Breast epithelium (tissue), 4 donors: ENCODE measurements at regions not wholly inside any gene's neighbourhood (a gene's known extent, or its start where the extent isn't known, plus 50 kb on each side); places are given as distances from the start of the nearest gene placed in this dataset.

Experiments
- DNase-seq, 2 donors: peaks; one replicate each; pipeline ENCODE4 v3.0.0-alpha.2; 2019; ENCODE audit warnings: low spot score in 2 of 2
- H3K27ac ChIP-seq, 2 donors: fragments of 200-600 bp; sonication (generic) in 1 of 2; one replicate each; pipeline ENCODE4 v1.5.1; 2016 to 2019; ENCODE audit warnings: mild to moderate bottlenecking in 1 of 2
- H3K27me3 ChIP-seq, 2 donors: fragments of 200-600 bp; sonication (generic) in 1 of 2; one replicate each; pipeline versions ENCODE4 v1.5.1 to v1.6.0; 2017 to 2019; ENCODE audit warnings: control low read depth in 1 of 2, mild to moderate bottlenecking in 1 of 2
- H3K36me3 ChIP-seq: fragments of 200-600 bp; one replicate; pipeline ENCODE4 v1.5.1; 2019
- H3K4me1 ChIP-seq, 2 donors: fragments of 200-600 bp; sonication (generic); one replicate each; pipeline ENCODE4 v1.5.1; 2016 to 2019; ENCODE audit warnings: control low read depth in 1 of 2
- H3K4me3 ChIP-seq, 3 donors: fragments of 200-600 bp; sonication (generic); 1 replicate in 2 of 3; 2 replicates in 1 of 3; pipeline ENCODE4 v1.5.1; 2016 to 2019; ENCODE audit warnings: mild to moderate bottlenecking in 3 of 3, moderate library complexity in 2 of 3
- H3K9me3 ChIP-seq, 2 donors: fragments of 200-600 bp; sonication (generic) in 1 of 2; one replicate each; pipeline ENCODE4 v1.5.1; 2016 to 2019; ENCODE audit warnings: control low read depth in 1 of 2
- POLR2A ChIP-seq: fragments of 450-650 bp; IDR thresholded peaks from one replicate; pipeline ENCODE4 v1.6.1; 2016; ENCODE audit warnings: antibody characterized with exemption, mild to moderate bottlenecking, moderate library complexity
- POLR2AphosphoS5 ChIP-seq, 3 donors: sonication (generic); formaldehyde crosslinking; IDR thresholded peaks; one replicate each; pipeline ENCODE4 v1.6.1; 2017; ENCODE audit warnings: antibody characterized with exemption in 3 of 3
- intact Hi-C: fragments of 100-400 bp; cut with DNase I; formaldehyde crosslinking; loops from one replicate; pipeline ENCODE4 v1.15.1; 2023; ENCODE audit warnings: low total_unique reads
- TF ChIP-seq, protein P1 (sequence below), 3 donors: fragments of 450-650 bp; IDR thresholded peaks; one replicate each; pipeline ENCODE4 v1.5.1; 2016 to 2017; ENCODE audit warnings: antibody characterized with exemption in 3 of 3, mild to moderate bottlenecking in 3 of 3, moderate library complexity in 3 of 3

DNA sequence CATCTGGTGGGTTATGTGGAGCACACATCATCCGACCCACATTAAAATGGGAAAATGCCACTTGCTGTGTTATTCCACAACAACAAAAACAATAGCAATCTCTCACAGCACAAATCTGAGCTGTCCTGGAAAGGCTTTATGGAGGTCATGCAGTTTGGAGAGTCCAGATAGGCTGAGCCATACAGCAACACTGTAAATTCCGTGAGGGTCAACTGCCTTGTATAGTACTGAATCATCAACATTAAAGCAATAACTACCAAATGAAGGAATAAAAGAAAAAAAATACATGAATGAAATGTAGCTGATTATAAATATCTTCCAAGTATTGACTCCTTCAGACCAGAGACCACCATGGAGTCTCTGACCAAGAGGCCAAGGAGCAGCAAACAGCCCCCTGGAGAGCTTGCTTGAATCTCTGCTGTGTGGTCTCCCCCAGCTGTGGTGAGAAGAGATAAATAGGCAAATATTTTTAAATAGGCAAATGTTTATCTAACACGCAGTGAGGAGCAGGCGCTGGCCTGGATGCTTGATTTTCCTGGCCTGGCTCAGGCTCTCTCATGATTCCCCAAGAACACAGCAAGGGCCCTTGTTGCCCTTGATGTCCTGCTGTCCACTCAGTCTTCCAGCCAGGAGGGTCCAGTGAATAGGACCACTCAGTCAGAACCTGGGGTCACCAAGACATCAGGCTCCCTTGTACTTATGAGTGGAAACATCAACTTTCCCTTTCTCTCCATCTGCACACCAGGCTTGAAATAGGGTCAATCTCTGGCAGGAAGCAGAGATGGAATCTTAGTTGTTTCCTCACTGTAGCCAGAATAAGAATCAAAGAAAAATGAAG lies 1021.3 kb downstream of the XPNPEP1 start:
- H3K4me1 ChIP-seq: no peaks in the 10 kb centered on the region
- no peak overlapping the region for H3K27ac ChIP-seq
- TF ChIP-seq POLR2A (no peak), POLR2AphosphoS5 (IDR thresholded peaks at IDR 0.05) (no peak)
- TF ChIP-seq, protein P1, sequence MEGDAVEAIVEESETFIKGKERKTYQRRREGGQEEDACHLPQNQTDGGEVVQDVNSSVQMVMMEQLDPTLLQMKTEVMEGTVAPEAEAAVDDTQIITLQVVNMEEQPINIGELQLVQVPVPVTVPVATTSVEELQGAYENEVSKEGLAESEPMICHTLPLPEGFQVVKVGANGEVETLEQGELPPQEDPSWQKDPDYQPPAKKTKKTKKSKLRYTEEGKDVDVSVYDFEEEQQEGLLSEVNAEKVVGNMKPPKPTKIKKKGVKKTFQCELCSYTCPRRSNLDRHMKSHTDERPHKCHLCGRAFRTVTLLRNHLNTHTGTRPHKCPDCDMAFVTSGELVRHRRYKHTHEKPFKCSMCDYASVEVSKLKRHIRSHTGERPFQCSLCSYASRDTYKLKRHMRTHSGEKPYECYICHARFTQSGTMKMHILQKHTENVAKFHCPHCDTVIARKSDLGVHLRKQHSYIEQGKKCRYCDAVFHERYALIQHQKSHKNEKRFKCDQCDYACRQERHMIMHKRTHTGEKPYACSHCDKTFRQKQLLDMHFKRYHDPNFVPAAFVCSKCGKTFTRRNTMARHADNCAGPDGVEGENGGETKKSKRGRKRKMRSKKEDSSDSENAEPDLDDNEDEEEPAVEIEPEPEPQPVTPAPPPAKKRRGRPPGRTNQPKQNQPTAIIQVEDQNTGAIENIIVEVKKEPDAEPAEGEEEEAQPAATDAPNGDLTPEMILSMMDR (IDR thresholded peaks at IDR 0.05): no peak
- no peaks in the 10 kb centered on the region for H3K9me3 ChIP-seq
- intact Hi-C loops: no loop called here
- H3K4me3 ChIP-seq: no peak overlapping the region
- no peak for DNase-seq
- H3K36me3 ChIP-seq: no peaks in the 10 kb centered on the region
- no peaks in the 10 kb centered on the region for H3K27me3 ChIP-seq

DNA sequence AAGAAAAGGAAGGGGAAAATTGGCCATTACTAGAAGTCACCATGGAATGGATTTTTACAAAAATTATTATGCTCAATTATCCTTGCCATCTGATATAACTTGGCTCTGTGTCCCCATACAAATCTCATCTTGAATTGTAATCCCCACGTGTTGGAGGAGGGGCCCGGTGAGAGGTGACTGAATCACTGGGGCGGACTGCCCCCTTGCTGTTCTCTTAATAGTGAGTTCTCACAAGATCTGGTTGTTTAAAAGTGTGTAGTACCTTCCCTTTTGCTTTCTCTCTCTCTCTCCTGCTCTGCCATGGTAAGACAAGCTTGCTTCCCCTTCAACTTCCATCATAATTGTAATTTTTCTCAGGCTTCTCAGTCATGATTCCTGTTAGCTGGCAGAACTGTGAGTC lies 1023.6 kb downstream of the XPNPEP1 start:
- DNase-seq: no peak
- Histone ChIP-seq H3K4me1 (no peaks in the 10 kb centered on the region), H3K4me3 (no peak overlapping the region), H3K27ac (no peak overlapping the region), H3K27me3 (no peaks in the 10 kb centered on the region), H3K36me3 (no peaks in the 10 kb centered on the region), H3K9me3 (no peaks in the 10 kb centered on the region)
- TF ChIP-seq POLR2AphosphoS5 (IDR thresholded peaks at IDR 0.05): no peak
- intact Hi-C loops: no loop called here

DNA sequence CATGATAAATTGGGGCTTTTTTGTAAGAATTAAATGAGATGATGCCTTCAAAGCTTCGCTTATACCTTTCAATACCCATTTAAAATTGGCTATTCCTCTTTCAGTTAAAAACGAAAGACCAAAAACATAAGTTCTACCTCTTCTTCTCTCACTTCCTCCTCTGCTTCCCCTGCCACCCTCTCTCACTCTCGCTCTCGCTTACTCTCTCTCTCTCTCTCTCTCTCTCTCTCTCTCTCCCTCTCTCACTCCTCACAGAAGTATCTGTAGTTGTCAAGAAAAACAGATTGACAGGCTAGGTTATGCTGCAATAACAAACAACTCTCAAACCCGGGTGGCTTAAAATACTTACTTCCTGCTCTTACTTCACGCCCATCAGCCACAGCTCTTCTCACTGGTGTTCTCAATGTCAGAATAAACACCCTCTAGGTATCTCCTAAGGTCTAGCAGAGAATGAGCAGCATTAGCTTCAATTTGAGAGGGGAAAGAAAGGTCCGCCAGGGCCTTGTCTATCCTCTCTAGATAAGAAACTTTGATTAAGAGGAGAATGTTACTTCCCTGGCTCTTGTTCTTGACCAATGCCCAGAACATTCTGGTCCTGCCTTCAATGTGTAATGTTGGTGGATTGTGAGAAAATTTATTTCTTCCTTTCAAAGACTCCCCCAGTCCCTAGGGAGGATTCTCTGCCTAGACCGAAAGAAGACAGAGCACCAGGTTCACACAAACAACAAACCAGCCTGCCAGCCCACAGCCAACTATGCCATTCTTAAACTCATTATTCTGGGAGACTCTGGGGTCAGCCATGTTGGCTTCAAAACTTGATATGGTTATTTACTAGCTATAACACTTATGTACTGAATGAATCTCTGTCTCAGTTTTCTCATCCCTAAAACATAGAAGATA lies 1028.7 kb downstream of the XPNPEP1 start:
- Histone ChIP-seq H3K36me3 (no peaks in the 10 kb centered on the region), H3K9me3 (no peaks in the 10 kb centered on the region), H3K4me1 (no peaks in the 10 kb centered on the region), H3K27me3 (no peaks in the 10 kb centered on the region), H3K27ac (no peak overlapping the region), H3K4me3 (no peak overlapping the region)
- intact Hi-C loops: no loop called here
- TF ChIP-seq, protein P1 (IDR thresholded peaks at IDR 0.05): no peak
- no peak for TF ChIP-seq POLR2AphosphoS5 (IDR thresholded peaks at IDR 0.05)
- DNase-seq: no peak

DNA sequence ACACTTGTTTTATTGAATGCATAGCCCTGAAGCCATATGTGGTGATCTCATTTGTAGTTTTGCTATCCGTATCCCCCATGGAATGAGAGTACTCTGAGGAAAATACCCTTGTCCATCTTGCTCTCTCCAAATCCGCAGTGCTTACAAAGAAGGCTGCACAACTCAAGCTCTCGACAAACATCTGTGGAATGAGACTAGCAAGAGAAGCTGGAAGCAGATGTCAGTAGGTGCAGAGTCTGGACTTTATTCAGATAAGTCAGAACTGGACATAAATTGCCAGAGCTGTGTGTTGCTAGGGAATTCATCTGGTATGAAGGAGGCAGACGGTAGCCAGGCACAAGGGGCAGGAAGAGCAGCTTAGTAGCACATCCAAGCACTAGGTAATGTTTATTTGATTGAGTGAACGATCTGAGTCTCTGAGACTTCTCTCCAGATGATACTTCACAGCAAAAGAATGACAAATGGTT lies 1046.2 kb downstream of the XPNPEP1 start:
- Histone ChIP-seq H3K4me1 (no peaks in the 10 kb centered on the region), H3K27ac (no peak overlapping the region), H3K9me3 (no peaks in the 10 kb centered on the region), H3K27me3 (no peaks in the 10 kb centered on the region), H3K4me3 (no peak overlapping the region), H3K36me3 (no peaks in the 10 kb centered on the region)
- intact Hi-C loops: no loop called here
- TF ChIP-seq, protein P1 (IDR thresholded peaks at IDR 0.05): no peak
- no peak for DNase-seq

DNA sequence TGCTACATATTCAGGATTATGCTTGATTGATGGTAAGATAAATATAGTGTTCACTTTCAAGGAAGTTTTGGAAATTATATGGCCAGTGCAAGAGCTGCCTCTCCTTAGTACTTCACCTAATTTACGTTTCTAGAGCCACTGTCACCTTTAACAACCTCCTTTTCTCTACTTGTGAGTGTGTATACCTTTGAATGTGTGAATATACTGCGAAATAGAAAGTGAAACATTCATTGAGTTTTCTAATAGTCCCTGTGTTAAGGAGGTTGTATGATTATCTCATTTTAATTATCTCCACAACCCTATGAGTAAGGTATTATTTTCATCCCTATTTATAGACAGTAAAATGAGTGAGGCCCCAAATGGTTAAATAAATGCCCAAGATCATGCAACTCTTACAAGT lies 1050.5 kb downstream of the XPNPEP1 start:
- Histone ChIP-seq H3K36me3 (no peaks in the 10 kb centered on the region), H3K4me1 (no peaks in the 10 kb centered on the region), H3K27me3 (no peaks in the 10 kb centered on the region), H3K27ac (no peak overlapping the region), H3K4me3 (no peak overlapping the region), H3K9me3 (no peaks in the 10 kb centered on the region)
- intact Hi-C loops: no loop called here
- no peak for DNase-seq
- TF ChIP-seq POLR2A: no peak
- TF ChIP-seq, protein P1 (IDR thresholded peaks at IDR 0.05): no peak
- TF ChIP-seq POLR2AphosphoS5 (IDR thresholded peaks at IDR 0.05): no peak
